ENCODE measurements at regions not wholly inside any gene's neighbourhood (a gene's known extent, or its start where the extent isn't known, plus 50 kb on each side); places are given as distances from the start of the nearest gene placed in this dataset.
"Not testable (repeated sequence)": the region's sequence is repeated elsewhere in the genome, so short reads cannot be mapped to it uniquely, and the experiment has no call there.

DNA sequence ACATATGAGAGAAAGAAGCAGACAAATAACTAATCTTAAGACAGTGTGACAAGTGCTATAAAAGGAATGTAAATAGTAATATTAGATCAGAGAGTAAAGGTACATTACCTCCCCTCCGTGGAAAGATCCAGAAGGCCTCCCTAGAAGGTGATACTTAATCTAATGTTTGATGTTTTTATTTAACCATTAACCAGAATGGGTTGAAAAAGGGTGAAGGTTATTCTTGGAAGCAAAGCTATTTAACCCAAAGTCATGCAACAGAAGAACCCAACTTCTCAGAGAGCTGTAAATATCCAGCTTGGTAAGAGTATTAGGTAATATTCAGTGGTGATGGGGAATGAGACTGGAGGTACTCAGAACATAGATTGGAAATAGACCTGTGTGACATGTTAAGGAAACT lies 68.0 kb upstream of the HIVEP1 start:
- no peak for TF ChIP-seq EZH2 (IDR thresholded peaks at IDR 0.05; ENCODE audit: borderline replicate concordance, low read depth, low read length, poor library complexity, severe bottlenecking)
- Histone ChIP-seq H3K36me3 (ENCODE audit: insufficient read depth, low read length, poor library complexity, severe bottlenecking) (no peaks in the 10 kb centered on the region), H3K4me1 (ENCODE audit: insufficient read depth, low read length, poor library complexity, severe bottlenecking) (no peaks in the 10 kb centered on the region), H3K27me3 (replicated peaks; ENCODE audit: insufficient read depth, low read depth, low read length, poor library complexity) (no peaks in the 10 kb centered on the region), H3K4me3 (ENCODE audit: low read depth, low read length, poor library complexity, severe bottlenecking) (no peak overlapping the region), H3K9me3 (ENCODE audit: low read depth, low read length, poor library complexity, severe bottlenecking) (no peaks in the 10 kb centered on the region), H3K27ac (ENCODE audit: low read depth, low read length, poor library complexity, severe bottlenecking) (no peak overlapping the region)
- BruUV-seq (replicated peaks): no TSS peak
- ChIA-PET POLR2A (ENCODE audit: low non-redundant PET) (no interaction called here), CTCF (no interaction called here)
- no peak for DNase-seq (ENCODE audit: low spot score)
- intact Hi-C loops (cut with micrococcal nuclease; ENCODE audit: unreplicated experiment): no loop called here

- POLR2A ChIA-PET (ENCODE audit: low non-redundant PET): interaction anchor here (0.6 kb wide), 1 partner anchor 15 kb away, joined by 5 read pairs; no protein-coding TSS in a partner anchor
- BruUV-seq (replicated peaks): no TSS peak
- intact Hi-C loops (cut with micrococcal nuclease; ENCODE audit: unreplicated experiment): no loop called here
- Histone ChIP-seq H3K27me3 (replicated peaks; ENCODE audit: insufficient read depth, low read depth, low read length, poor library complexity) (no peaks in the 10 kb centered on the region), H3K27ac (ENCODE audit: low read depth, low read length, poor library complexity, severe bottlenecking) (no peak overlapping the region), H3K36me3 (ENCODE audit: insufficient read depth, low read length, poor library complexity, severe bottlenecking) (no peaks in the 10 kb centered on the region), H3K4me3 (ENCODE audit: low read depth, low read length, poor library complexity, severe bottlenecking) (no peak overlapping the region), H3K9me3 (ENCODE audit: low read depth, low read length, poor library complexity, severe bottlenecking) (no peaks in the 10 kb centered on the region), H3K4me1 (ENCODE audit: insufficient read depth, low read length, poor library complexity, severe bottlenecking) (no peaks in the 10 kb centered on the region)
- CTCF ChIA-PET: no interaction called here
- no peak for DNase-seq (ENCODE audit: low spot score)
- TF ChIP-seq, protein P1, sequence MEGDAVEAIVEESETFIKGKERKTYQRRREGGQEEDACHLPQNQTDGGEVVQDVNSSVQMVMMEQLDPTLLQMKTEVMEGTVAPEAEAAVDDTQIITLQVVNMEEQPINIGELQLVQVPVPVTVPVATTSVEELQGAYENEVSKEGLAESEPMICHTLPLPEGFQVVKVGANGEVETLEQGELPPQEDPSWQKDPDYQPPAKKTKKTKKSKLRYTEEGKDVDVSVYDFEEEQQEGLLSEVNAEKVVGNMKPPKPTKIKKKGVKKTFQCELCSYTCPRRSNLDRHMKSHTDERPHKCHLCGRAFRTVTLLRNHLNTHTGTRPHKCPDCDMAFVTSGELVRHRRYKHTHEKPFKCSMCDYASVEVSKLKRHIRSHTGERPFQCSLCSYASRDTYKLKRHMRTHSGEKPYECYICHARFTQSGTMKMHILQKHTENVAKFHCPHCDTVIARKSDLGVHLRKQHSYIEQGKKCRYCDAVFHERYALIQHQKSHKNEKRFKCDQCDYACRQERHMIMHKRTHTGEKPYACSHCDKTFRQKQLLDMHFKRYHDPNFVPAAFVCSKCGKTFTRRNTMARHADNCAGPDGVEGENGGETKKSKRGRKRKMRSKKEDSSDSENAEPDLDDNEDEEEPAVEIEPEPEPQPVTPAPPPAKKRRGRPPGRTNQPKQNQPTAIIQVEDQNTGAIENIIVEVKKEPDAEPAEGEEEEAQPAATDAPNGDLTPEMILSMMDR (conservative IDR thresholded peaks at IDR 0.05; ENCODE audit: low read depth, low read length): no peak
Observed at GRCh38 chr6:11943060-11943459, 69.1 kb upstream of the HIVEP1 start.

- Histone ChIP-seq H3K9me3 (ENCODE audit: low read depth, low read length, poor library complexity, severe bottlenecking) (no peaks in the 10 kb centered on the region), H3K4me3 (ENCODE audit: low read depth, low read length, poor library complexity, severe bottlenecking) (no peak overlapping the region), H3K36me3 (ENCODE audit: insufficient read depth, low read length, poor library complexity, severe bottlenecking) (no peaks in the 10 kb centered on the region), H3K27ac (ENCODE audit: low read depth, low read length, poor library complexity, severe bottlenecking) (no peak overlapping the region), H3K27me3 (replicated peaks; ENCODE audit: insufficient read depth, low read depth, low read length, poor library complexity) (no peaks in the 10 kb centered on the region), H3K4me1 (ENCODE audit: insufficient read depth, low read length, poor library complexity, severe bottlenecking) (no peaks in the 10 kb centered on the region)
- POLR2A ChIA-PET (ENCODE audit: low non-redundant PET): no interaction called here
- TF ChIP-seq, protein P1 (conservative IDR thresholded peaks at IDR 0.05; ENCODE audit: low read depth, low read length): no peak
- no peak for TF ChIP-seq EZH2 (IDR thresholded peaks at IDR 0.05; ENCODE audit: borderline replicate concordance, low read depth, low read length, poor library complexity, severe bottlenecking)
- intact Hi-C loops (cut with micrococcal nuclease; ENCODE audit: unreplicated experiment): no loop called here
- CTCF ChIA-PET: no interaction called here
- BruUV-seq (replicated peaks): no TSS peak
- no peak for DNase-seq (ENCODE audit: low spot score)
Observed at GRCh38 chr6:11942185-11942864, 69.8 kb upstream of the HIVEP1 start.

DNA sequence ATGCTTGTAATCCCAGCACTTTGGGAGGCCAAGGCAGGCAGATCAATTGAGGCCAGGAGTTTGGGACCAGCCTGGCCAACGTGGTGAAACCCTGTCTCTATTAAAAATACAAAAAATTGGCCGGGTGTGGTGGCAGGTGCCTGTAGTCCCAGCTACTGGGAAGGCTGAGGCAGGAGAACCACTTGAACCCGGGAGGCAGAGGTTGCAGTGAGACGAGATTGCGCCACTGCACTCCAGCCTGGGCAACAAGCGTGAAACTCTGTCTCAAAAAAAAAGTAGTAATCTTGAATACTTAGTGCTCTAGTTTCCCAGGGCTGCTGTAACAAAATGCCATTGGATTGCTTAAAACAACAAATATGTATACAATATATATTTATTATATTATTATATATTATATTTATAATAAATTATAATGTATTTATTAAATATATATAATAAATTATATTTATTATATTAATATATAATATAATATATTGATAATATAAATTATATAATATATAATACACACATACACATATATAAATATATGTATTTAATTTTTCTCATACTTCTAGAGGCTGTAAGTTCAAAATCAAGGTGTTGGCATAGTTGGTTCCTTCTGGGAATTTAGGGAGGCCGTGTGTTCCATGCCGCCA lies 71.5 kb upstream of the HIVEP1 start:
- H3K27ac ChIP-seq (ENCODE audit: low read depth, low read length, poor library complexity, severe bottlenecking); DNase-seq (ENCODE audit: low spot score); CTCF ChIA-PET; POLR2A ChIA-PET (ENCODE audit: low non-redundant PET); H3K9me3 ChIP-seq (ENCODE audit: low read depth, low read length, poor library complexity, severe bottlenecking); H3K27me3 ChIP-seq (replicated peaks; ENCODE audit: insufficient read depth, low read depth, low read length, poor library complexity); H3K4me1 ChIP-seq (ENCODE audit: insufficient read depth, low read length, poor library complexity, severe bottlenecking); H3K36me3 ChIP-seq (ENCODE audit: insufficient read depth, low read length, poor library complexity, severe bottlenecking); intact Hi-C loops (cut with micrococcal nuclease; ENCODE audit: unreplicated experiment); BruUV-seq (replicated peaks); H3K4me3 ChIP-seq (ENCODE audit: low read depth, low read length, poor library complexity, severe bottlenecking): not testable (repeated sequence)
